ENCODE measurements at regions not wholly inside any gene's neighbourhood (a gene's known extent, or its start where the extent isn't known, plus 50 kb on each side); places are given as distances from the start of the nearest gene placed in this dataset.

- no peaks in the 10 kb centered on the region for H3K36me3 Mint-ChIP-seq (ENCODE audit: low read depth)
- intact Hi-C loops (cut with DNase I, micrococcal nuclease): no loop called here
- no peaks in the 10 kb centered on the region for H3K36me3 ChIP-seq (ENCODE audit: insufficient read depth, low read length)
- no peaks in the 10 kb centered on the region for H3K27me3 Mint-ChIP-seq
- no peaks in the 10 kb centered on the region for H3K9me3 ChIP-seq (ENCODE audit: control insufficient read depth in 1 of 2, insufficient read depth in 1 of 2, low read length in 2 of 2)
- no peak overlapping the region for H3K27ac ChIP-seq (ENCODE audit: low read depth in 1 of 2, low read length in 2 of 2)
- H3K4me3 ChIP-seq (ENCODE audit: low read length): no peak overlapping the region
- no peak overlapping the region for H3K4me3 Mint-ChIP-seq
- no peaks in the 10 kb centered on the region for H3K4me1 ChIP-seq (ENCODE audit: insufficient read depth, low read length)
- no peaks in the 10 kb centered on the region for H3K4me1 Mint-ChIP-seq (ENCODE audit: low read depth)
- no peak for ATAC-seq (ENCODE audit: poor library complexity)
- peaks cover 4% of the 10 kb centered on the region for H3K9me3 Mint-ChIP-seq
- POLR2A ChIA-PET: no interaction called here
- H3K27me3 ChIP-seq (ENCODE audit: control insufficient read depth in 1 of 2, insufficient read depth in 2 of 2, low read length in 2 of 2): no peaks in the 10 kb centered on the region
- no peak for DNase-seq
- no peak overlapping the region for H3K27ac Mint-ChIP-seq
- CTCF ChIA-PET: no interaction called here
- TF ChIP-seq CTCF (IDR thresholded peaks at IDR 0.05): no peak
These were observed 421.4 kb upstream of the LRRC7 start for GRCh38 chr1:69146303-69146702.

- DNase-seq (no peak), ATAC-seq (ENCODE audit: poor library complexity) (no peak)
- peaks cover 6% of the 10 kb centered on the region for H3K9me3 Mint-ChIP-seq
- no peaks in the 10 kb centered on the region for H3K4me1 Mint-ChIP-seq (ENCODE audit: low read depth)
- H3K36me3 Mint-ChIP-seq (ENCODE audit: low read depth): no peaks in the 10 kb centered on the region
- H3K9me3 ChIP-seq (ENCODE audit: control insufficient read depth in 1 of 2, insufficient read depth in 1 of 2, low read length in 2 of 2): no peaks in the 10 kb centered on the region
- H3K4me3 Mint-ChIP-seq: no peak overlapping the region
- H3K4me1 ChIP-seq (ENCODE audit: insufficient read depth, low read length): no peaks in the 10 kb centered on the region
- no peaks in the 10 kb centered on the region for H3K36me3 ChIP-seq (ENCODE audit: insufficient read depth, low read length)
- TF ChIP-seq CTCF (IDR thresholded peaks at IDR 0.05): no peak
- no peaks in the 10 kb centered on the region for H3K27me3 Mint-ChIP-seq
- no peak overlapping the region for H3K27ac Mint-ChIP-seq
- POLR2A ChIA-PET: no interaction called here
- CTCF ChIA-PET: no interaction called here
- intact Hi-C loops (cut with DNase I, micrococcal nuclease): no loop called here
- no peak overlapping the region for H3K27ac ChIP-seq (ENCODE audit: low read depth in 1 of 2, low read length in 2 of 2)
- no peak overlapping the region for H3K4me3 ChIP-seq (ENCODE audit: low read length)
- no peaks in the 10 kb centered on the region for H3K27me3 ChIP-seq (ENCODE audit: control insufficient read depth in 1 of 2, insufficient read depth in 2 of 2, low read length in 2 of 2)
These were observed 419.0 kb upstream of the LRRC7 start for GRCh38 chr1:69148731-69149130.

GRCh38 chr1:69157046-69157756 is 410.5 kb upstream of the LRRC7 start:
- no peaks in the 10 kb centered on the region for H3K36me3 Mint-ChIP-seq (ENCODE audit: low read depth)
- no peaks in the 10 kb centered on the region for H3K4me1 Mint-ChIP-seq (ENCODE audit: low read depth)
- no peaks in the 10 kb centered on the region for H3K27me3 ChIP-seq (ENCODE audit: control insufficient read depth in 1 of 2, insufficient read depth in 2 of 2, low read length in 2 of 2)
- intact Hi-C loops (cut with DNase I, micrococcal nuclease): no loop called here
- no peak for TF ChIP-seq CTCF (IDR thresholded peaks at IDR 0.05)
- H3K27ac ChIP-seq (ENCODE audit: low read depth in 1 of 2, low read length in 2 of 2): no peak overlapping the region
- no peak for ATAC-seq (ENCODE audit: poor library complexity)
- no peak overlapping the region for H3K27ac Mint-ChIP-seq
- ChIA-PET CTCF (no interaction called here), POLR2A (no interaction called here)
- no peaks in the 10 kb centered on the region for H3K4me1 ChIP-seq (ENCODE audit: insufficient read depth, low read length)
- H3K27me3 Mint-ChIP-seq: no peaks in the 10 kb centered on the region
- no peaks in the 10 kb centered on the region for H3K36me3 ChIP-seq (ENCODE audit: insufficient read depth, low read length)
- no peak overlapping the region for H3K4me3 Mint-ChIP-seq
- no peak for DNase-seq
- H3K9me3 Mint-ChIP-seq: peaks cover 4% of the 10 kb centered on the region
- peaks cover 0 to 3% of the 10 kb centered on the region in 2 experiments for H3K9me3 ChIP-seq (ENCODE audit: control insufficient read depth in 1 of 2, insufficient read depth in 1 of 2, low read length in 2 of 2)
- no peak overlapping the region for H3K4me3 ChIP-seq (ENCODE audit: low read length)
